AG09309 (cell line): ENCODE measurements at regions not wholly inside any gene's neighbourhood (a gene's known extent, or its start where the extent isn't known, plus 50 kb on each side); places are given as distances from the start of the nearest gene placed in this dataset.

Experiments used
- DNase-seq: peaks from one replicate; pipeline ENCODE4 v3.0.0-alpha.2; 2010; ENCODE audit warnings: low read depth
- H3K4me3 ChIP-seq: 2 replicates; pipeline ENCODE4 v1.5.1; 2011; ENCODE audit warnings: mild to moderate bottlenecking, low read depth, low read length, moderate library complexity; ENCODE audit not compliant: control insufficient read depth
- CTCF ChIP-seq: IDR thresholded peaks from 2 replicates; pipeline ENCODE4 v1.5.1; 2011; ENCODE audit warnings: mild to moderate bottlenecking, low read depth, low read length, inconsistent platforms; ENCODE audit not compliant: insufficient read depth, control insufficient read depth; ENCODE audit errors: missing control alignments

- TF ChIP-seq CTCF: no peak
- DNase-seq: no peak
- no peak overlapping the region for H3K4me3 ChIP-seq
These were observed 197.8 kb upstream of the RBMS3 start for GRCh38 chr3:29083081-29083480.

GRCh38 chr3:29083676-29084075 lies 197.2 kb upstream of the RBMS3 start:
- no peak overlapping the region for H3K4me3 ChIP-seq

GRCh38 chr3:29088579-29088978 lies 192.3 kb upstream of the RBMS3 start:
- no peak for DNase-seq
- no peak for TF ChIP-seq CTCF
- no peak overlapping the region for H3K4me3 ChIP-seq

More at GRCh38 chr3:29083676-29084075, 197.2 kb upstream of the RBMS3 start:
- DNase-seq: no peak
- no peak for TF ChIP-seq CTCF

DNA sequence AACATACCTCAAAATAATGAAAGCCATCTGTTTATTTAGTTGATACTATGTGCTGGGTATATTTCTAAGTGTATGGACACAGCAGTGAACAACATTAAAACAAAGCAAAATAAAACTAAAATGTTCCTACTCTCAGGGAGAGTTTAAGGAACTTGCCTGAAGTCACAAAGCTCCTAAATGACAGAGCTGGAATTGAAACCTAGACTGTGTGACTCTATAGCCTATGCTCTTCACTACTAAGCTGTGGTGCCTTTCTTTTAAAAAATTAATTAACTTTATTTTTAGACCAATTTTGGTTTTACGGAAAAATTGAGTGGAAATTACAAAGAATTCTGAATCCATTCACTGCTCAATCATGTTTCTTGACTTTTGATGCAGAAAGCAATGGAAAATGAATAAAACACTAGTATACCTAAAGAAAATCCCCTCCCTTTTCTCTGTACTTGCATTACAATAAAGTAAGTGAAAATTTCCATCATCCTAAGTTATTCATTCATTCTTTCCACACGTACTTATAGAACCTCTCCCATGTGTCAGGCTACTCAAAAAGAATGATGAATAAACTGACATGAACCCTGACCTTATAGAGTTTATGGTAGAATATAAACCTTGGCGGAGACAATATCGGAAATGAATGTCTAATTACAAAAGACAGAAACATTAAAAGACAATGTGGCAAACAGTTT lies 189.8 kb upstream of the RBMS3 start:
- TF ChIP-seq CTCF: no peak
- no peak for DNase-seq
- no peak overlapping the region for H3K4me3 ChIP-seq

GRCh38 chr3:29091599-29092189 lies 189.2 kb upstream of the RBMS3 start:
- no peak for DNase-seq
- TF ChIP-seq CTCF: no peak

GRCh38 chr3:29092348-29092747 lies 188.5 kb upstream of the RBMS3 start:
- DNase-seq: no peak
- no peak overlapping the region for H3K4me3 ChIP-seq
- TF ChIP-seq CTCF: no peak

More at GRCh38 chr3:29091599-29092189, 189.2 kb upstream of the RBMS3 start:
- no peak overlapping the region for H3K4me3 ChIP-seq
